Stimulated activated CD4-positive, alpha-beta T cell treated with anti-CD3 and anti-CD28 coated beads, Interleukin-2, amount 100 ng/mL, for 24 hours (primary cell): ENCODE measurements at regions not wholly inside any gene's neighbourhood (a gene's known extent, or its start where the extent isn't known, plus 50 kb on each side); places are given as distances from the start of the nearest gene placed in this dataset.
"Not testable (repeated sequence)": the region's sequence is repeated elsewhere in the genome, so short reads cannot be mapped to it uniquely, and the experiment has no call there.

Source experiments
- DNase-seq, 2 donors: peaks; one replicate each; pipeline ENCODE4 v3.0.0-alpha.2; 2020

DNA sequence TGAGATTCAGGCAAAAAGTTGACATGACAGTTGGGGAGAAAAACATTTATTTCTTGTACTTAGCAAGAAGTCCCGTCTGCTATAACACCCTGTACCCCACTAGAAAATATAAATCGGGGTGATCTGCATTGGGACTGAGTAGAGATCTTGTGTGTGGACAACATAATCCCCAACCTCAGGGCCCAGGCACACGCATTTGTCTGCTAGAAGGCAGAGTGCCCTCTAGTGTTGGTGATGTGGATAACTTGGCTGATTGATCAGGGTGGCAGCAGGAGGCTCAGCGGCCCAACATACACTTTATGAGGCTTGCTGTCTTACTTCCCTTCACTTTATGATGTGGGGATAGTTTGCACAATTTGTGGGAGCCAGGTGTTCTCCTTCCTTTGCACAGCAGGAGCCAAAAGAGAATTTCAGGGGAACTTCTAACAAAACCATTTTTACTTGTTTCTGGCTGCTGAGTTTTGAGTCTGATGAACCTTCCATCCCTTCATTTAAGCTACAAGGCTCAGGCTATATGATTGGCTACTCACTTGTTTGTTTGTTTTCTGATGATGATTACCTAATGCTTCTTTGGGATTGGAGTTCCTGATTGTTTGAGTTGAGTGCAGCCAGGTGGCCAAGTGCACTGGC is 263.2 kb downstream of the DMAC1 start:
- DNase-seq: peak; percentile 23 to 43

DNA sequence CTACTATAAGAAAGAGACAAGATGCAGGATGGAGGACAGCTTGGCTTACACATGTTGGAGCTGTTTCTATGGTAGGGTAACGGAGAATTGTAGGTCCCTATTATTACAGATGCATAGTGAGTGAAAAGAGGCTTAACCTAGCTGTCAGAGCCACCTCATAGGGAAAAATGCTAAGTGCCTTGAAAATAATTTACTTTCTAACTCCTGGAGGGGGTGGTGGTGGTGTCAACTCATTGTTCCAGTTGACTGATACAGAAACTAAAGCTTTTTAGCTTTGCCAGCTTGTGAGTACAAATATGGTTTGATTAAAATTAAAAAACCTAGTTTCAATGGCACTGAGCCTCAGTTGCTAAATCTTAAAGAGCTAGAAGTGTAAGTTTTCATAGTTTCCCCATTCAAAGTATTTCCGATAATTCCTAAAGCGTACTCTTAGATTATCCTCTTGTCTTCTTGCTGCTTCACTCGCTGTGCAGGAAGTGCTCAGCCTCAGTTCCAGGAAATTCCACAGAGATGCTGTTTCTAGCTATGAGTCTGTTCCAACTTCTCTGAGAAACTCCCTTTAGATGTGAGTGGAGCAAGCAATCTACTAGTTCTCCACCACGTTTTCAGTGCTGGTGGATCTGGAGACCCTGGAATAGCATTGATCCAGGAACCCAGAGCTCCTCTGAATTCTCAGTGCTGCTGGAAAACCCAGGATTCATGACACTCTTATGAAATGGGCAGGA is 265.2 kb downstream of the DMAC1 start:
- DNase-seq: no peak

DNA sequence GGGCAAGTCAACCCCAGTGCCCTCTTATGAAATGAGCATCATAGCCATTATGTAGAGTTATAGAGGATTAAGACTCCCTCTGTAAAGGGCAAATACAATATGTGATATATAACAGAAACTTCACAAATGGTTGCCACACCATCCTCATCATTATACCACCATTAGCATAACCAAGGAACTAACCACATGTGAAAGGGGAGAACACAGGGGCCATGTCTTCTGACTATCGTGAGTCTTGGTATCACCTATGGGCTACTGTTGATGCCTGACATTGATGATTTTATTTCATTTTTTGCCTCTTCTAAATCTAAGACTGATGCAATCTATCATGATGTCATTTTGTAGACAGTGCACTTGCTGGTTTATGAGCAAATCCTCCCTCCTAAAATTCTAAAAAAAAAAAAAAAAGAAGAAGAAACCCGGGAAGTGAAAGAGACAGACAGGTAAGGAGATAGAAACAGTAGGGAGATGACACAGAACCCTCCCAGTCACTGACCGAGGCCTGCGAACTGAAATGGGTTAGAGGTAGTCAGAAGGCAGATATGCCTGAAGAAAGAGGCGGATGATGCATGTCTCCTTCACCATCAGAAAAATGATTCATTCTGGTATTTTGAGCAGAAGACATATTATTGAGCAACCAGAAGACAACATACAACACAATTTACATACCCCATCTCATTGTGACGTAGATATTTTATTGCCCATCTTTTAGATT is 266.0 kb downstream of the DMAC1 start:
- DNase-seq: no peak

GRCh38 chr9:7523426-7524043 is 276.0 kb downstream of the DMAC1 start:
- no peak for DNase-seq

DNA sequence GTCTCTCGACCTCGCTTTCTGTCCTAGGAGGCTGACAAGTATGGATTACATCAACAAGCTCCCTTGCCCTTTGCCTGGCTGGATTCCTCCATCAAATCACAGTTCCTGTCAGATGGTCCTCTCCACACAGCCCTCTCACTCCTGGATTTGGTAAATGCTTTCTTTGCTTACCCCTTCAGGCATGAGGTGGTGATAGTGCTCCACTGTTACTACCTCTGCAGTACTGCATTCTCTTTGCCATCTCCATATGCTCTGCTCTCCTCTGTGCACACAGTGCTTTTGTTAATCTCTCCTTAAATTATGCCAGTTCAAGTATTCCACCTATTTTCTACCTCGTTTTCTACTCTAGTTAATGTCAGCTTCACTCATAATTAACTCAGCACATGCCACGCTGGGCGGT is 279.2 kb downstream of the DMAC1 start:
- no peak for DNase-seq

- DNase-seq: no peak
These were observed 283.2 kb downstream of the DMAC1 start for GRCh38 chr9:7516376-7516775.

- DNase-seq: no peak
These were observed 289.4 kb downstream of the DMAC1 start for GRCh38 chr9:7510199-7510598.

DNA sequence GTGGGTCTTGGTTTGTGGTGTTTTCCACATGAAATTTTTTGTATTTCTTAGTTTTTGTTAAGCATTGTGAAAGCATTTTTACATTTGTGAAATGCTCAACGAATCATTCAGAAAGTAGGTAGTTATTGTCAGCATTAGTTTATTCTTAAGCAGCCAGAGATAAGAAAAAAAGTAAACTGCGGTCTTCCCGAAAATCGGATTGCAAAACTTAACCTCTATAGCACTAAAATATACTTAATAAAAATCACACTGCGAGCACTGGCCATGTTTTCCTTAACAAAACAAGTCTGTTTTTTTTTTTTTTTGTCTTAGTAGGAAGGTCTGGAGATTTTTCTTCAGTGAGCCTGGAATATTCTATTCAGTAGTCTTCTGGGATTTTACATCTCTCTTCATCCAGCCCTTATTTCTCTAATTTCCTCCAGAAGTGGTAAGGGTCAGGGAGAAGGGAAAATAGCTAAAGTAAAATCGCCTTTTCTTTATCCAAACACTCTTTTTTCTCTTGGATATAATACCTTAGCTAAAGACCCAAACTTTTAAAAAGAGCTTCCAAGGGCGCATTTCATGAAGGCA is 289.9 kb downstream of the DMAC1 start:
- no peak for DNase-seq

- no peak for DNase-seq
These were observed 291.1 kb downstream of the DMAC1 start for GRCh38 chr9:7508516-7508915.

GRCh38 chr9:7507566-7508270 is 291.9 kb downstream of the DMAC1 start:
- no peak for DNase-seq

GRCh38 chr9:7507026-7507425 is 292.6 kb downstream of the DMAC1 start:
- DNase-seq: no peak

DNA sequence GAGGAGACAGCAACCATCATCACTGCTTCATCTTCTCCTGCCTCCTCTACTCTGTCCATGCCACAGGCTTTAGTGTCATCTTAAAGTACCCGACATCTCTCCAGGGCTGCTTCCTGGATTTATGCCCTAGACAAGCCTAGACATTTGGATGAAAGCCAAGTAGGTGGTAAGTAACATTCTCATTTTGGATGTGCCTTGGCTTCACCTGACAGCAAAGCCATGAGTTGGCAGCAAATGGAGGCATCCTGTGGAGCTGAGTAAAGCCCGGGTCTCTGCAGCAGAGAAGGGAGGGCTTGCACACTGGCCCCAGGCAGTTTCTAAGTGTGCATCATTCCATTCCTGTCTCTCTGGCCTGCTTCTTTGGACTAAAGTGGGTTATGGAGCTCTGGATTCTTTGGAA is 299.1 kb downstream of the DMAC1 start:
- no peak for DNase-seq

DNA sequence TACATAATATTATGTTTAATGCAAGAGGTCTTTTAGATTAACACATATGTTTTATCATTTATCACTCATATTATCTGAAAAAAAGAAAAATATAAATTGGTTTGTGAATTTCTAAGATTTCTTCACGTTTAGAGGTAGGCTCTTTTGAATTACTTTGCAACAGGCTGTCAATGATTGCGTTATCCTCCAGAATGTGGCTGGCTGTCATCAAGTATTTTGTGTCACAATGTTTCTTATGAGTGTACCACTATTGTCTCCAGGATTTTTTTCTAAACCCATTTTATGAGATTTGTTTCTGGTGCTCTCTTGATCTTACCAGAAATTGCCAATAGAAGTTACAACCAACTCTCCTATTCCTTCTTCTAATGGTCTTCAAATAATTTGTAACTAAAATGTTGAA is 307.9 kb downstream of the DMAC1 start:
- DNase-seq: no peak

DNA sequence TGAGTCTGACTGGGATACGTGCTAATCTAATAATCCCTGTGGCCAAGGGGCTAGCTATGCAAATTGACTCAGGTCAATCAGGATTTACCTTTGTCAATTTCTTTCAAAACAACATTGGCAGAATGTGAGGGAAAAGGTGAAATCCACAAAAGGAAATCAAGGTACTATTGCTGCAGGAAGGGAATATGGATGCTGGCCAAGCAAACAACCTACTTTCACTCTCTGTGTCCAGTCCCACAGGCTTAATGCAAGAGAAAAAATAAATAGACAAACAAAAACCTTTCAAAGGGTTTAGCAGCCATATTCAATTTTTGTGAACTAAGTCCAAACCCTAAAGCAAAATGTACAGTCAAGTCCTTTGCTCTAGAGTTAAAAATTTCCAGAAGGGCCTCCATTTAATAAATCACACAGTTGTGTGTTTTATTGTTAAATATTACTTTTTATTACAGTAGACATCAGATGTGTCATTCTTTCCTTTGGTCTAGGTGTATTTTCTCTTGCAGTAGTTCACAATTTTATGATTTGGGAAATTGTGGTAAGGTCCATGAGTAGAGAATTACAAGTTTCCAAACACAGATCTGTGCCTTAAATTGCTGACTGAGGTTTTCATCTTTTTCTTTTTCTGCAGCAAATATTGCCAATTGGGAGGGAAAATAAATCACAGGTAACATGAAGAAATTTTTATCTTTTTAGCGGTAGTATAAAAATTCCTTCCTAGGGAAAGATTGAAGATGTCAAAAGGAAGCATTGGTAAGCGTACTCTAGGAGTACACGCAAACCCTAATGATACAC is 309.1 kb downstream of the DMAC1 start:
- DNase-seq: no peak

GRCh38 chr9:7489036-7489435 is 310.5 kb downstream of the DMAC1 start:
- DNase-seq: no peak

DNA sequence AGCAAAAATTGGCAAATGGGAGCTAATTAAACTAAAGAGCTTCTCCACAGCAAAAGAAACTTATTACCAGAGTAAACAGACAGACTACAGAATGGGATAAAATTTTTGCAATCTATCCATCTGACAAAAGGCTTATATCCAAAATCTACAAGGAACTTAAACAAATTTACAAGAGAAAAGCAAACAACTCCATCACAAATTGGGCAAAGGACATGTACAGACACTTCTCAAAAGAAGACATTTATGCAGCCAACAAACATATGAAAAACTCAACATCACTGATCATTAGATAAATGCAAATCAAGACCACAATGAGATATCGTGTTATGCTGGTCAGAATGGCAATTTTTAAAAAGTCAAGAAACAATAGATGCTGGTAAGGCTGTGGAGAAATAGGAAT is 315.6 kb downstream of the DMAC1 start:
- DNase-seq: not testable (repeated sequence)

DNA sequence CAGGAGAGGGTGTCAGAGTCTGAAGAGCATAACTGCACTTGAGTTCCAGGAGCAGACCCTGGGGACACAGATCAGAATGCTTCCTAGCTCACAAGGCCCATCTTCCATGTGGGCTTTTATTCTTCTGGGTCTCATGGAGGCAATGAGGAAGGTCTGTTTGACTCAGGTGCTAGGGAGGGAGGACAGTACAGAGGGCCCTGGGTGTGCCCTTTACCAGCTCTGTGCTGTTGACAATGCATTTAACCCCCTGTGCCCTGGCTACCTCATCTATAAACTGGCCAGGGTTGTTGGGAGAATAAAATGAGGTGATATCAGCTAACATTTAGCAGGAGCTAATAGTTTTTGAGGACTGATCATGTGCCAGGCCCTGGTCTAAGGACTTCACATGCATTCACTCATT is 318.0 kb downstream of the DMAC1 start:
- no peak for DNase-seq

DNA sequence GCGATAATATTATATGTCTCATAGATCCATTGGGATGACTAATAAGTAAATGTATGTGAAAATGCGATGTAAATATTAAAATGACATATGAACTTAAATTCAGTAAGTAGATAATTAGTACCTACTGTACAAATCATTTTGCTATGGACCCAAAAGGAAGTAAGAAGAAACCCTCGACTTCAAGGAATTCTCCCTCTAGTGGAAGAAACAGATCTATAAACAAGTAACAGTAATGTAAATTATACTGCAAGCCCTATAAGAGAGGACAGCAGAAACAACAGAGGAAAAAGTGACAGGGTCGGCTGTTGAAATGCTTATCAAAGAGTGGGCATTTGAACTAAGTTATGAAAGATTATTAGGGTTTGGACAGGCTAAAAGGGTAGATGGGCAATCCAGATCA is 320.3 kb downstream of the DMAC1 start:
- no peak for DNase-seq

- DNase-seq: no peak
These were observed 320.9 kb downstream of the DMAC1 start for GRCh38 chr9:7478646-7479045.

DNA sequence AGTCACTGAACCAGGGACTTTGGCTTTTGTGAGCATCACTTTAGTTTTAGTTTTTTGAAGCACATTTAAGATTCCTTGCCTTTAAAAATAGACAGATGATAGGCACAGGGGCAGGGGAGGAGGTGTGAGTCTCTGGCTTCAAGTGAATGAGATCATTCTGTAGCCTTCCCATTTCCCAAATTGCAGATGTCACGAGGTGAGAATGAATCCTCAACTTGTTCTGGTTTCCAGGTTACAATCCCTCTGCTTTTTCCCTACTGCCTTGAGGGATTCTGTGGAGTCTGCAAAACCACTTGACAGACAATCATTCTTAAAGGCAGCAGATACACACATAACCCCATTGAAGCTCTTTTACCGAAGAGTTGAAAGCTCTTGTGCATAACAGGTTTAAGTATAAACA is 332.4 kb downstream of the DMAC1 start:
- DNase-seq: no peak

GRCh38 chr9:7461791-7462190 is 337.8 kb downstream of the DMAC1 start:
- DNase-seq: no peak
